IMR-90 (cell line): ENCODE measurements at regions not wholly inside any gene's neighbourhood (a gene's known extent, or its start where the extent isn't known, plus 50 kb on each side); places are given as distances from the start of the nearest gene placed in this dataset.
"Not testable (repeated sequence)": the region's sequence is repeated elsewhere in the genome, so short reads cannot be mapped to it uniquely, and the experiment has no call there.

Source experiments
- ATAC-seq: fragments of 200-7000 bp; cut with Tn5 transposase; 2 replicates; pipeline ENCODE4 v1.9.1; 2020; ENCODE audit warnings: low read depth, mild to moderate bottlenecking, moderate library complexity
- BruUV-seq: library from RNA; stranded (reverse); fragments of 400-500 nt; replicated peaks from 2 replicates; lab custom pipeline; 2021; lab: Mats Ljungman, UMichigan
- CTCF ChIA-PET: fragments of 300-600 bp; formaldehyde crosslinking; extraction: SDS; loops from one replicate; lab custom pipeline; 2021; ENCODE audit warnings: antibody characterized with exemption; lab: Yijun Ruan, JAX
- POLR2A ChIA-PET: fragments of 300-600 bp; sonication (Branson Sonifier 250); formaldehyde crosslinking; loops from one replicate; lab custom pipeline; 2022; ENCODE audit warnings: antibody characterized with exemption; ENCODE audit not compliant: unreplicated experiment; lab: Charles Lee
- DNase-seq: peaks from one replicate; pipeline ENCODE4 v3.0.0; 2013
- H2AFZ ChIP-seq: replicated peaks from 2 replicates; pipeline ENCODE3; 2013; ENCODE audit warnings: low read length, mild to moderate bottlenecking; ENCODE audit not compliant: poor library complexity
- H2AK5ac ChIP-seq: 2 replicates; pipeline ENCODE4 v1.6.1; 2013; ENCODE audit warnings: low read depth, low read length, inconsistent platforms
- H2AK9ac ChIP-seq: replicated peaks from 2 replicates; pipeline ENCODE3; 2013; ENCODE audit warnings: mild to moderate bottlenecking, low read depth, low read length, moderate library complexity; ENCODE audit not compliant: poor library complexity
- H2BK120ac ChIP-seq: 2 replicates; pipeline ENCODE4 v1.6.1; 2013; ENCODE audit warnings: low read depth, low read length, inconsistent platforms
- H2BK15ac ChIP-seq: 3 replicates; pipeline ENCODE4 v1.6.1; 2013; ENCODE audit warnings: low read depth, low read length, inconsistent platforms
- H2BK20ac ChIP-seq: 2 replicates; pipeline ENCODE4 v1.6.1; 2013; ENCODE audit warnings: low read depth, mild to moderate bottlenecking, inconsistent platforms, low read length, moderate library complexity
- H2BK5ac ChIP-seq: 2 replicates; pipeline ENCODE4 v1.6.1; 2013; ENCODE audit warnings: mild to moderate bottlenecking, low read depth, low read length, inconsistent platforms; ENCODE audit not compliant: poor library complexity, severe bottlenecking
- H3K14ac ChIP-seq: replicated peaks from 2 replicates; pipeline ENCODE4 v1.6.1; 2013; ENCODE audit warnings: low read depth, low read length, inconsistent platforms
- H3K18ac ChIP-seq: 2 replicates; pipeline ENCODE4 v1.6.1; 2013; ENCODE audit warnings: low read depth, low read length, control low read depth
- H3K23ac ChIP-seq: 2 replicates; pipeline ENCODE4 v1.6.1; 2013; ENCODE audit warnings: low read depth, low read length, inconsistent platforms
- H3K27ac ChIP-seq: 2 replicates; pipeline ENCODE4 v1.5.1; 2013; ENCODE audit warnings: mild to moderate bottlenecking, control low read depth, low read length; ENCODE audit not compliant: insufficient read depth
- H3K27me3 ChIP-seq: 2 replicates; pipeline ENCODE4 v1.6.1; 2013; ENCODE audit warnings: low read length; ENCODE audit not compliant: control insufficient read depth, insufficient read depth
- H3K36me3 ChIP-seq: 2 replicates; pipeline ENCODE4 v1.6.1; 2013; ENCODE audit warnings: low read length, mixed read lengths; ENCODE audit not compliant: control insufficient read depth, insufficient read depth
- H3K4ac ChIP-seq: 2 replicates; pipeline ENCODE4 v1.6.1; 2013; ENCODE audit warnings: low read depth, low read length, inconsistent platforms
- H3K4me1 ChIP-seq: 2 replicates; pipeline ENCODE4 v1.6.1; 2013; ENCODE audit warnings: low read length, mixed read lengths; ENCODE audit not compliant: control insufficient read depth, insufficient read depth
- H3K4me2 ChIP-seq: 2 replicates; pipeline ENCODE4 v1.6.1; 2013; ENCODE audit warnings: low read depth, mild to moderate bottlenecking, control low read depth, low read length, moderate library complexity
- H3K4me3 ChIP-seq: 2 replicates; pipeline ENCODE4 v1.5.1; 2013; ENCODE audit warnings: low read depth, mild to moderate bottlenecking, control low read depth, low read length, moderate library complexity; ENCODE audit not compliant: insufficient read depth
- H3K56ac ChIP-seq: 2 replicates; pipeline ENCODE4 v1.6.1; 2013; ENCODE audit warnings: low read length, inconsistent platforms; ENCODE audit not compliant: insufficient read depth; ENCODE audit errors: extremely low read depth
- H3K79me1 ChIP-seq, 2 experiments: 2 replicates each; pipeline ENCODE4 v1.6.1; 2013; ENCODE audit warnings: low read length in 2 of 2, inconsistent platforms in 1 of 2, low read depth in 1 of 2
- H3K9ac ChIP-seq: 2 replicates; pipeline ENCODE4 v1.6.1; 2013; ENCODE audit warnings: low read depth, low read length, control low read depth
- H3K9me1 ChIP-seq: 2 replicates; pipeline ENCODE4 v1.6.1; 2013; ENCODE audit warnings: low read length, inconsistent platforms; ENCODE audit not compliant: insufficient read depth
- H3K9me3 ChIP-seq: 2 replicates; pipeline ENCODE4 v1.6.1; 2013; ENCODE audit warnings: low read length; ENCODE audit not compliant: control insufficient read depth, insufficient read depth
- H4K20me1 ChIP-seq: 2 replicates; pipeline ENCODE4 v1.6.1; 2013; ENCODE audit warnings: low read length, inconsistent platforms; ENCODE audit not compliant: insufficient read depth
- H4K5ac ChIP-seq: 2 replicates; pipeline ENCODE4 v1.6.1; 2013; ENCODE audit warnings: mild to moderate bottlenecking, low read depth, low read length, control low read depth
- H4K8ac ChIP-seq, 2 experiments: 2 replicates each; pipeline ENCODE4 v1.6.1; 2013; ENCODE audit warnings: low read depth in 2 of 2, low read length in 2 of 2, control low read depth in 1 of 2, inconsistent platforms in 1 of 2
- H4K91ac ChIP-seq: 2 replicates; pipeline ENCODE4 v1.6.1; 2013; ENCODE audit warnings: low read depth, low read length, inconsistent platforms; ENCODE audit not compliant: insufficient read depth
- MAFK ChIP-seq: IDR thresholded peaks from 2 replicates; pipeline ENCODE4 v1.6.1; 2012; ENCODE audit warnings: low read depth, low read length, improper control_type of control experiment
- WGBS, 2 experiments: methylation state at CpG; one replicate each; pipeline versions ENCODE4 v1.1.5 to v1.1.7; 2013; ENCODE audit warnings: missing lambda C conversion rate in 2 of 2; ENCODE audit not compliant: insufficient read length in 1 of 2; ENCODE audit errors: extremely low coverage in 2 of 2; 5-methylcytosine and 5-hydroxymethylcytosine counted together
- dilution Hi-C: fragments of 300-500 bp; cut with HindIII; formaldehyde crosslinking; loops from one replicate; pipeline ENCODE4 v1.14.3; 2018; ENCODE audit warnings: low sequenced_read_pairs; ENCODE audit not compliant: unreplicated experiment
- in situ Hi-C: fragments of 300-500 bp; cut with MboI; formaldehyde crosslinking; loops from 3 replicates; pipeline ENCODE4 v1.14.3; 2019; ENCODE audit warnings: low sequenced_read_pairs, inconsistent platforms, mixed read lengths
- intact Hi-C: fragments of 100-400 bp; cut with micrococcal nuclease; formaldehyde crosslinking; loops from 2 replicates; pipeline ENCODE4 v1.10.0; 2022

GRCh38 chr4:162836258-162836657 is 330.4 kb downstream of the NAF1 start:
- ATAC-seq, H3K18ac ChIP-seq, H2BK20ac ChIP-seq, DNase-seq, CTCF ChIA-PET, H2BK5ac ChIP-seq, H3K4ac ChIP-seq, H4K8ac ChIP-seq, H2BK15ac ChIP-seq, H4K5ac ChIP-seq, H3K14ac ChIP-seq, H3K56ac ChIP-seq, H2AK9ac ChIP-seq, H2BK120ac ChIP-seq, H3K4me2 ChIP-seq, H3K9me1 ChIP-seq, H3K9ac ChIP-seq, dilution Hi-C loops, BruUV-seq, in situ Hi-C loops, H3K27me3 ChIP-seq, H3K4me1 ChIP-seq, H3K36me3 ChIP-seq, intact Hi-C loops, POLR2A ChIA-PET, H2AFZ ChIP-seq, H3K23ac ChIP-seq, H4K20me1 ChIP-seq, H2AK5ac ChIP-seq, H3K79me1 ChIP-seq, H3K27ac ChIP-seq, H4K91ac ChIP-seq, H3K4me3 ChIP-seq: not testable (repeated sequence)
- WGBS, 2 experiments = 62% methylated on average over 3 of the region's 6 CpGs; no CpG with 5 or more reads in 1 of the 2 experiments
- peaks cover 10% of the 10 kb centered on the region for H3K9me3 ChIP-seq
- peak; percentile 39 for TF ChIP-seq MAFK
